Stimulated activated CD8-positive, alpha-beta memory T cell treated with anti-CD3 and anti-CD28 coated beads, Interleukin-2, amount 100 ng/mL, for 48 hours (primary cell): ENCODE measurements at regions not wholly inside any gene's neighbourhood (a gene's known extent, or its start where the extent isn't known, plus 50 kb on each side); places are given as distances from the start of the nearest gene placed in this dataset.
"Not testable (repeated sequence)": the region's sequence is repeated elsewhere in the genome, so short reads cannot be mapped to it uniquely, and the experiment has no call there.

Experiments
- DNase-seq, 2 donors: peaks; one replicate each; pipeline ENCODE4 v3.0.0-alpha.2; 2020; ENCODE audit warnings: low read depth in 2 of 2

DNA sequence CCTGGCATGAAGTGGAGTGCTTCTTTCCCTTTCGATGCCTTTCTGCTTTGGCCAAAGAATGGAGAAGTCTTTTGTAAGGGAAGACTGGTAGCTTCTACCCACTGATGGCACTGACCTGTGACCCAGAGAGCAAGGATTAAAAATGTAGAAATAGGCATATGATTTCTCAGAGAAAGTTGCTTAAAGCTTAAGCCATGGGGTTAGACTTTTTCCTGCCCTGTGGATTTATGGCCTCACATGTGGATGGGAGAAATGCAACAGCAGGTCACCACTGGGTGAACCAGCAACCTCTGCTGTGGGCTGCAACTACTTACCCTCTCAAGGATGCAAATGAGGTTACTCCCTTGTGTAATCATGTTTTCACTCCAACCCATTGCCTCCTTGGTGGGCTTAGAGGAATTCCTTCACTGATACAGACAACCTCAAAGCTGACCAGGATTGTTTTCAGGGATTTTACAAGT, 86.7 kb upstream of the CDC42EP3 start:
- DNase-seq, result not testable (repeated sequence)

DNA sequence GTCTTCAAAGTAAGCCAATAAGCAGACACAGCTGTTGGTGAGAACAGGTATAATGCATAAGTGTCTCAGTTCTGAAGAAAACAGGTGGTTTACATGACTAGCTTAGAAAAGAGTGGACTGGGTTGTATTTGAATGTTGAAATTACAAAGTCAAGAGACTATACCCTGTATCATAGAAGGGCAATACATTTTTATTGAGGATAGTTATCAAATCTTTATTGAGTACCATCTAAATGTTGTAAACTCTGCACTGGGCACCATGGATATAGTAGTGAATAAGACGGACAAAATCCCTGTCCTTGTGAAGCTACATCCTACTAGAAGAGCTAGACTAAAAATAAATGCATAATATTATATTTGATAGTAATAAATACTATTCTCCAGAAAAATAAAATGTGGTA, 88.5 kb upstream of the CDC42EP3 start:
- not testable (repeated sequence) for DNase-seq

- no peak for DNase-seq
Measured at GRCh38 chr2:37760471-37760870, 89.0 kb upstream of the CDC42EP3 start.

GRCh38 chr2:37762281-37762680, 90.8 kb upstream of the CDC42EP3 start:
- not testable (repeated sequence) for DNase-seq

- DNase-seq, result no peak
Measured at GRCh38 chr2:37764739-37765138, 93.3 kb upstream of the CDC42EP3 start.

GRCh38 chr2:37766106-37766505, 94.7 kb upstream of the CDC42EP3 start:
- no peak for DNase-seq

- no peak for DNase-seq
Measured at GRCh38 chr2:37767046-37767445, 95.6 kb upstream of the CDC42EP3 start.

DNA sequence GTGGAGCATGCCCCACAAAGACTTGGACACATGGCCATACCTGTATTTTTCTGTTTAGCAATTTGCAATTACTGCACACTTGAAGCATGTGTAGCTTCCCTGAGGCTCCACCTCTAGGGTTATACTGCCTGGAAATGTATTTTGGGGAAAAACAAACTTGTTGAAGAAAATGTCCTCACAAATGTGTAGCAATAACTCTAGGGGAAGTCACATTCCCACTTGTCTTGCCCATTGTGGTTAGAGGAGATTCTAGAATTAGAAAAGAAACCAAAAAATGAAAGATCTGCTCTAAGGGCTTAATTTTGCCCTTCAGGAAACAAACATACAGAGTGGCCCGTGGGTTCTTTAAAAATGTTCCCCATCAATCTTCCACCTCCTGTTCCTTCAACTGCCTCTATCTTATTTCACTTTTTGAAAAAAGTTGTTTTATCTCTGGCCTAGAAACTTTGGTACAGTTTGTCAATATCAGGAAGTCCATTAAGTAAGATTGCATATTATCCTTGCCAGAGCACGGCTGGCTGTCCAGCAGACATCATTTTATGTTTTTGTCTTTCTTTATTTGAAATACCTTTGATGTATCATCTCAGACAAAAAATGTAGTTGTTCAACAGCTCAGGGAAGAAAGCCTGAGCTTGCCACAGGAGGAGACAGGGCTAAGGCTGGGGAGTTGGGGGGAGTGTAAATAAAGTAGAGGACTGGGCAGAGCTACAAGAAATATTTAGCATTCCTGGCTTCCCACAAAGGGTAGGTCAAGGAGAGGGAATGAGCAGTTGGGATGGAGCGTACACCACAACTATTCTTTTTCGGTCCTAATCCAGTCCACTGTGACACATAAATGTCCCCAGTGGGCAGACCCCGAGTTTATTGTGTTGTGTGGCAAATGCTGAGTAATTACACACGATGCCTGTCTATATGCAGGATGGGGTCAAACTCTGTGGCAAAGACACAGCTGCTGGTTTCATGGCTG, 96.8 kb upstream of the CDC42EP3 start:
- no peak for DNase-seq

DNA sequence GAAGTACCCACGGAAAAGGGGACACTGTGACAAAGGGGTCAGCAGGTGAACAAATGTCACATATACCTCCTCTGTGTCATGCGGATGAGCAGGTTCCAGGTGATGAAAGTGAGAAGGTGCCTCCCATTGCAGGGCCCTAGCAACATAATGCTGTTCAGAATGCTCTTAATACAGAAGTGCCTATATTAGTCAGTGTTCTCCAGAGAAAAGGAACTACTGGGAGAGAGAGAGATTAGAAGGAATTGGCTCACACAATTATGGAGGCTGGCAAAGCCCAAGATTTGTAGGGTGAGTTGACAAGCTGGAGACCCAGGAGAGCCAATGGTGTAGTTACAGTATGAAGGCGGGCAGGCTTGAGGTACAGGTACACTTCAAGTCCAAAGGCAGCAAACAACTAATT, 98.1 kb upstream of the CDC42EP3 start:
- DNase-seq, result no peak

- no peak for DNase-seq
Measured at GRCh38 chr2:37770797-37771196, 99.4 kb upstream of the CDC42EP3 start.

- DNase-seq, result no peak
Measured at GRCh38 chr2:37771600-37772088, 100.2 kb upstream of the CDC42EP3 start.

- no peak for DNase-seq
Measured at GRCh38 chr2:37773371-37774130, 102.1 kb upstream of the CDC42EP3 start.

DNA sequence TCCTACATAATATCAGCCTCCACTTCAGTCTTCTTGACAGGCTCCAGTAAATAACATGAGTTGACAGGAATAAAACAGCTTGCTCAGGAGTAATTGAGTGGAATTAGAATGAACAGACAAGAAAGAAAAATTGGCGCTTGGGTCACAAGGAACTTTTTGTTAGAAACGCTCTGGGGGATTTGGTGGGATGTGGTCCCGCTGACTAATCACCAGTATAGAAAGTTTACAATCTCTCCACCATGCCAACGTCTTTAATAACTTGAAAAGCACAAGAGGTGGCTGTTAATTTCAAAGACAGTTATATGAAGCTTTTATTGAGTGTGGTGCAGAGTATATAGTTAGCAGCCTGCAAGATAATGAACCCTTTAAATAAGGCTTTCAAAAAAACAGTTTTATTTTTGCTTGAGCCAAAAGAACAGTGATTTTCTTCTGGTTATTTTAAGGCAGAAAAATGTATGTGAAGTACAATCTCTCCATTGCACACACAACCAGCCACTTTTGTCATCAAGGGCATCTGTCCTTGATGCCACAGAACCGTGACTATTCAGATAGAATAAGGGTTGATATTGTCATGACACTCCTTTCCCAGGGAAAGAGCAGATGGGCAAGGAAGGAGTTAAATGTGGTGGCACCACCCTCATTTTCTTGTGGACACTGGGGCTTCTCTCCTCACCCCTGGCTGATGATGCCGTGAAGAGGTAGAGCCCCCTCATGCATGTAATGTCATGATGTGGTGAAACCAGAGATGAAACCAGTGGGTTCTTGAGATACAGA, 102.9 kb upstream of the CDC42EP3 start:
- not testable (repeated sequence) for DNase-seq

- no peak for DNase-seq
Measured at GRCh38 chr2:37774976-37775907, 103.8 kb upstream of the CDC42EP3 start.

GRCh38 chr2:37775908-37776250, 104.4 kb upstream of the CDC42EP3 start:
- DNase-seq, result no peak

- no peak for DNase-seq
Measured at GRCh38 chr2:37776487-37776886, 105.0 kb upstream of the CDC42EP3 start.

DNA sequence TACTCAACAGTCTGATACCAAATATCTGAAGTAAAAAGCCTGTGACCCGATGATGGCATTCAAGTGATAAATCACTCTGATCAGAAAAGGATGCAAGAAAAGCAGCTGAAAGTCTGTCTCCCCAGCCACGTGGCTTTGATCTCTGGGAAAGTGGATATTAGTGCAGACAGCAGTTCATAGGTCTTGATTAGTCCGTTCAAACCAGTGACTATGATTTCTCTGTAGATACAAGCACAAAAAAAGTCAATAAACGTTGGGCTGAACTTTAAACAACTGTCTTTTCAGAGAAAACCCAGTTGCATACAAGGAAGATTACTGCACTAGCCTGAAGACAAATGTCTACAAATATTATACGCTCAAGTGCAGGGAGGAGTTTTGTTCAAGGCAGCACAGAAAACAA, 107.7 kb upstream of the CDC42EP3 start:
- DNase-seq, result no peak

DNA sequence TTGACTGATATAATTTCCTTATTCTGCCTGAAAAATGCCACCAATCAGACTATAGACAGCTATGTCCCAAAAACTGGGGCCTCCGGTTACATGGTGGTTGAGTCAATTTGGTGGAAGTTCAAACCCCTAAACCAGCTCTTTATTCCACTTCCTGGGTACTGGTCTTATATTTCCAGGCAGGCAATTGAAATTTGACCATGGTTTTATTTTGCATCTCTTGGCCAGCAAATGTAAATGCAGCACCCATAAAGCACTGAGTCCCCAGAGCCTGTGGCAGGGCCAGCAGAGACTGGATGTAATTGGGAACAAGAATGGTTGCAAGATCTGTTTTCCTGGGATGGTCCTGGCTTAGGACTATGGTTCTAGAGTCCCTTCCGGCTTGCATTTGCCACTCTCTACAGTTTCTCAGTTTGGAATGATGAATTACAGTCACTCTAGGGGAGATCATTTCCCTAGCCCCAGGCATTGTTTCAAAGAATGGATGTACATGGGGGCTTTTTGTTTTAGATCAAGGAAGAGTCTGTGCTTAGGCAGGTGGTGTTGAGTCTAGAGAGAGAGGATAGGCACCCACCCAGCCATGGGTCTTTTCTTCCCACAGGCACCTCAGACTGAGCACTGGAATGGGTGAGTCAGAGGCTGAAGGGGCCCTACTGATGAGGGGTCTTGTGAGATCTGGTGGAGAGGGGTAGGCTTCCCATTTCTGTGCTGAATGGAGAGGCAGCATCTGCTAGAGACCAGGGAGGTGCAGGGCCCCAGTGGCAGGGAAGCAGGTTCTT, 108.4 kb upstream of the CDC42EP3 start:
- DNase-seq, result no peak

- no peak for DNase-seq
Measured at GRCh38 chr2:37780387-37780676, 108.9 kb upstream of the CDC42EP3 start.

- DNase-seq, result no peak
Measured at GRCh38 chr2:37781028-37781427, 109.6 kb upstream of the CDC42EP3 start.
